Bronchial epithelial cell (primary cell): ENCODE measurements at regions not wholly inside any gene's neighbourhood (a gene's known extent, or its start where the extent isn't known, plus 50 kb on each side); places are given as distances from the start of the nearest gene placed in this dataset.
"Not testable (repeated sequence)": the region's sequence is repeated elsewhere in the genome, so short reads cannot be mapped to it uniquely, and the experiment has no call there.

Experiments
- DNase-seq: peaks from one replicate; pipeline ENCODE4 v3.0.0-alpha.2; 2010; ENCODE audit warnings: low read depth
- FAIRE-seq: peaks from 2 replicates; lab custom pipeline; 2011; peaks lifted over from hg19 to GRCh38; lab: Jason Lieb, UNC
- H3K27me3 ChIP-seq: 2 replicates; pipeline ENCODE4 v1.5.1; 2011; ENCODE audit warnings: low read length; ENCODE audit not compliant: control insufficient read depth, insufficient read depth
- H3K36me3 ChIP-seq: 2 replicates; pipeline ENCODE4 v1.5.1; 2011; ENCODE audit warnings: low read length; ENCODE audit not compliant: control insufficient read depth, insufficient read depth
- H3K4me3 ChIP-seq: 2 replicates; pipeline ENCODE4 v1.5.1; 2011; ENCODE audit warnings: mild to moderate bottlenecking, low read depth, low read length, control low read depth
- CTCF ChIP-seq: IDR thresholded peaks from 2 replicates; pipeline ENCODE4 v1.5.1; 2011; ENCODE audit warnings: mild to moderate bottlenecking, moderate library complexity, low read length, control low read depth, inconsistent platforms; ENCODE audit not compliant: insufficient read depth, severe bottlenecking

- no peak for TF ChIP-seq CTCF
- H3K36me3 ChIP-seq, result no peaks in the 10 kb centered on the region
- DNase-seq (peak; percentile 62), FAIRE-seq (no peak)
- no peak overlapping the region for H3K4me3 ChIP-seq
- no peaks in the 10 kb centered on the region for H3K27me3 ChIP-seq
Measured at GRCh38 chr1:115160728-115161127, 71.4 kb upstream of the TSPAN2 start.

GRCh38 chr1:115159958-115160357 lies 70.7 kb upstream of the TSPAN2 start:
- H3K36me3 ChIP-seq, result no peaks in the 10 kb centered on the region
- no peak for TF ChIP-seq CTCF
- no peak for FAIRE-seq

GRCh38 chr1:115158181-115158580 lies 68.9 kb upstream of the TSPAN2 start:
- Histone ChIP-seq H3K4me3 (no peak overlapping the region), H3K36me3 (no peaks in the 10 kb centered on the region), H3K27me3 (no peaks in the 10 kb centered on the region)
- peak; percentile 94 for FAIRE-seq
- DNase-seq, result peak; percentile 97
- no peak for TF ChIP-seq CTCF

More at GRCh38 chr1:115159958-115160357, 70.7 kb upstream of the TSPAN2 start:
- Histone ChIP-seq H3K27me3 (no peaks in the 10 kb centered on the region), H3K4me3 (no peak overlapping the region)
- no peak for DNase-seq

- Histone ChIP-seq H3K4me3 (no peak overlapping the region), H3K36me3 (no peaks in the 10 kb centered on the region), H3K27me3 (no peaks in the 10 kb centered on the region)
- DNase-seq (no peak), FAIRE-seq (peak; percentile 23)
- no peak for TF ChIP-seq CTCF
Measured at GRCh38 chr1:115156826-115157468, 67.6 kb upstream of the TSPAN2 start.

- FAIRE-seq, result no peak
- Histone ChIP-seq H3K36me3 (no peaks in the 10 kb centered on the region), H3K4me3 (no peak overlapping the region), H3K27me3 (no peaks in the 10 kb centered on the region)
- TF ChIP-seq CTCF, result no peak
- DNase-seq, result no peak
Measured at GRCh38 chr1:115153966-115154557, 64.8 kb upstream of the TSPAN2 start.

- DNase-seq, FAIRE-seq, H3K4me3 ChIP-seq: not testable (repeated sequence)
Measured at GRCh38 chr1:115147928-115148327, 58.6 kb upstream of the TSPAN2 start.

More at GRCh38 chr1:115147928-115148327, 58.6 kb upstream of the TSPAN2 start:
- not testable (repeated sequence) for H3K27me3 ChIP-seq, H3K36me3 ChIP-seq
